Choroid plexus epithelial cell (primary cell): ENCODE measurements at regions not wholly inside any gene's neighbourhood (a gene's known extent, or its start where the extent isn't known, plus 50 kb on each side); places are given as distances from the start of the nearest gene placed in this dataset.
"Not testable (repeated sequence)": the region's sequence is repeated elsewhere in the genome, so short reads cannot be mapped to it uniquely, and the experiment has no call there.

Source experiments
- DNase-seq: peaks from one replicate; pipeline ENCODE4 v3.0.0-alpha.2; 2010; ENCODE audit warnings: low read depth
- H3K4me3 ChIP-seq: 2 replicates; pipeline ENCODE4 v1.5.1; 2011; ENCODE audit warnings: low read depth, mild to moderate bottlenecking, control low read depth, low read length, moderate library complexity
- TF ChIP-seq, protein P1 (sequence below): conservative IDR thresholded peaks from 2 replicates; pipeline ENCODE4 v1.5.1; 2011; ENCODE audit warnings: low read depth, mild to moderate bottlenecking, control low read depth, inconsistent platforms, low read length, moderate library complexity

DNA sequence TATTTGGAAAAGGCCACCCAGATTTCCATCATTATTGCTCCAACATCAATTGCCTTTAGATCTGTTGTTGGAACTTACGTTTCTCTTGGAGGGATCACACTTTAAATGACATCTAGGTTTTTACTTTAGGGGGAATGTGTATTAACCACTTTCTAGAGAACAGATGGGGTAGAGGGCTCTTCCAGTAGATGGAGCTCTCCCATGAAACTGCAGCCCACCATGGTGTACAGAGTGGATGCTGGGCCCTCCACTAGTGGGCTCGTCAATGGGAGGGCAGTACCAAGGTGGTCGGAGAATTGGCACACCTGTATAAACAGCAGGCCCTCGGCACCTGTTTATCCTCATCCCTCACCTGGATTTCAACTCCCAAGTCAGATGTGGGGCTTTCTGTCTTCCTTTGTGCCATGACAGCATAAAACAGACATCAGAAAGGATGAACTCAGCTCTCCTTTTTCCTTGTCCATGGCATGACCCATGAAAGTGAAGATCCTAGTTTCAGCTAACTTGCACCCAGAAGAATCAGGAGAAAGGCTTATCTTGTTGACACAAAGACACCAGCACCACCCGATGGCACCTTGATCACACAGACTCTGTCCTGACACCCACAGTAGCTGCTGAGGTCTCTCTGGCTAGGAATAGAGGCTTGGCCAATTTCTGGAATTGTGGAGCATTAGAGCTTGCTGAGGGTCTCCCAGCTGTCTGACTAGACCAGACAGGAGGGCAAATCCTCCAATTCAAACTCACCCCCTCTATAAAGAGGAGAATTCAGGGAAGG lies 150.5 kb downstream of the CYP26A1 start:
- TF ChIP-seq, protein P1, sequence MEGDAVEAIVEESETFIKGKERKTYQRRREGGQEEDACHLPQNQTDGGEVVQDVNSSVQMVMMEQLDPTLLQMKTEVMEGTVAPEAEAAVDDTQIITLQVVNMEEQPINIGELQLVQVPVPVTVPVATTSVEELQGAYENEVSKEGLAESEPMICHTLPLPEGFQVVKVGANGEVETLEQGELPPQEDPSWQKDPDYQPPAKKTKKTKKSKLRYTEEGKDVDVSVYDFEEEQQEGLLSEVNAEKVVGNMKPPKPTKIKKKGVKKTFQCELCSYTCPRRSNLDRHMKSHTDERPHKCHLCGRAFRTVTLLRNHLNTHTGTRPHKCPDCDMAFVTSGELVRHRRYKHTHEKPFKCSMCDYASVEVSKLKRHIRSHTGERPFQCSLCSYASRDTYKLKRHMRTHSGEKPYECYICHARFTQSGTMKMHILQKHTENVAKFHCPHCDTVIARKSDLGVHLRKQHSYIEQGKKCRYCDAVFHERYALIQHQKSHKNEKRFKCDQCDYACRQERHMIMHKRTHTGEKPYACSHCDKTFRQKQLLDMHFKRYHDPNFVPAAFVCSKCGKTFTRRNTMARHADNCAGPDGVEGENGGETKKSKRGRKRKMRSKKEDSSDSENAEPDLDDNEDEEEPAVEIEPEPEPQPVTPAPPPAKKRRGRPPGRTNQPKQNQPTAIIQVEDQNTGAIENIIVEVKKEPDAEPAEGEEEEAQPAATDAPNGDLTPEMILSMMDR: peak; percentile 8
- peak; percentile 26 for DNase-seq
- H3K4me3 ChIP-seq: no peak overlapping the region

GRCh38 chr10:93225938-93226337 lies 152.2 kb downstream of the CYP26A1 start:
- TF ChIP-seq, protein P1: no peak
- no peak for DNase-seq

GRCh38 chr10:93226619-93227018 lies 152.9 kb downstream of the CYP26A1 start:
- H3K4me3 ChIP-seq: no peak overlapping the region
- DNase-seq: no peak
- TF ChIP-seq, protein P1: no peak

More at GRCh38 chr10:93225938-93226337, 152.2 kb downstream of the CYP26A1 start:
- H3K4me3 ChIP-seq: no peak overlapping the region

- DNase-seq, H3K4me3 ChIP-seq: not testable (repeated sequence)
These were observed 156.9 kb downstream of the CYP26A1 start for GRCh38 chr10:93230596-93230995.

DNA sequence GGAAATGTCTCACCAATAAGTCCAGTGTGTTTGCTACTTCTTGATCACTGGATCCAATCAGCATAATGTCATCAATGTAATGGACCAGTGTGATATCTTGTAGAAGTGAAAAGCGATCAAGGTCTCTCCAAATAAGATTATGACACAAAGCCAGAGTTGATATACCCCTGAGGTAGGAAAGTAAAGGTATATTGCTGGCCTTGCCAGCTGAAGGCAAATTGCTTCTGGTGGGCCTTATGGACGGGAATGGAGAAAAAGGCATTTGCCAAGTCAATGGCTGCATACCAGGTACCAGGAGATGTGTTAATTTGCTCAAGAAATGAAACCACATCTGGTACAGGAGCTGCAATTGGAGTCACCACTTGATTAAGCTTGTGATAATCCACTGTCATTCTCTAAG lies 158.5 kb downstream of the CYP26A1 start:
- not testable (repeated sequence) for DNase-seq

DNA sequence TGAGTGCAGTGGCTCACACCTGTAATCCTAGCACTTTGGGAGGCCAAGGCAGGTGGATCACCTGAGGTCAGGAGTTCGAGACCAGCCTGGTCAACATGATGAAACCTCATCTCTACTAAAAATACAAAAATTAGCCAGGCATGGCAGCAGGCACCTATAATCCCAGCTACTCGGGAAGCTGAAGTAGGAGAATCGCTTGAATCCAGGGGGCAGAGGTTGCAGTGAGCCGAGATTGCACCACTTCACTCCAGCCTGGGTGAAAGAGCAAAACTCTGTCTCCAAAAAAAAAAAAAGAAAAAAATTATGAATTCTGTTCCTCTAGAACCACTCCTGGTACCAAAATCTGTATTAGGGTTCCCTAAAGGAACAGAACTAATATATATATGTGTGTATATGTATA lies 161.2 kb downstream of the CYP26A1 start:
- not testable (repeated sequence) for DNase-seq, H3K4me3 ChIP-seq

More for the DNA sequence above, 158.5 kb downstream of the CYP26A1 start:
- not testable (repeated sequence) for H3K4me3 ChIP-seq

GRCh38 chr10:93235686-93236085 lies 162.0 kb downstream of the CYP26A1 start:
- TF ChIP-seq, protein P1: no peak
- peak; percentile 77 for DNase-seq
- H3K4me3 ChIP-seq: no peak overlapping the region

DNA sequence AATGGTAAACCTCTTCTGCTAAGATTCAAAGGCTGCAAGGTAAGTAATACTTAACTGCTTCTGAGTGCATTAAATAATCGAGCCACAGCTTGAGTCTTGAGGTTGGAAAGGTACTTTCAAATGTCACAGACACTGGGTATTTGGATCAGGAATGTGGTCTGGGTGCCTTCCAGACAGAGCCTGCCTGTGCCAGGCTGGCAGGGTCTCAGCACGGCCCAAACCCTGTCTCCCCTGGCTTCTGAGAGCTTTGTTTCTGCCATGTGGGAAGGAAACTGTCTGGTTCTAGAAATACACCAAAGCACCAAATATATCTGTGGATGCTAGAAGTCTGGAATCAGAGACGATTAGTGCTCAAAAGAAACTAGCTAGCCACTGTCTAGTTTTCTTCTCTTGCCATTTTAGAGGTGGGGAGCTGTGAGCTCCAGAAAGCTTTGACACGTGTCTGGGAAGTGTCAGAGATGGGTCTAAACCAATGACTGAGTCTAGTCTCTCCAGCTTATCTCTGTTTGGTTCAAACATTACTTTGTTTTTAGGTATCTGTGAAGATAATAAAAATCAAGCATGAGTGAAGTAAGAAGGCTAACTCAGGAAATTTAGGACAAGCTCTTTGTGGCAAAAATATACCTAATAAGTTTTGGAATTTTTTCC lies 162.8 kb downstream of the CYP26A1 start:
- H3K4me3 ChIP-seq: no peak overlapping the region
- DNase-seq: no peak
- TF ChIP-seq, protein P1: no peak
